ENCODE measurements at regions not wholly inside any gene's neighbourhood (a gene's known extent, or its start where the extent isn't known, plus 50 kb on each side); places are given as distances from the start of the nearest gene placed in this dataset.

DNA sequence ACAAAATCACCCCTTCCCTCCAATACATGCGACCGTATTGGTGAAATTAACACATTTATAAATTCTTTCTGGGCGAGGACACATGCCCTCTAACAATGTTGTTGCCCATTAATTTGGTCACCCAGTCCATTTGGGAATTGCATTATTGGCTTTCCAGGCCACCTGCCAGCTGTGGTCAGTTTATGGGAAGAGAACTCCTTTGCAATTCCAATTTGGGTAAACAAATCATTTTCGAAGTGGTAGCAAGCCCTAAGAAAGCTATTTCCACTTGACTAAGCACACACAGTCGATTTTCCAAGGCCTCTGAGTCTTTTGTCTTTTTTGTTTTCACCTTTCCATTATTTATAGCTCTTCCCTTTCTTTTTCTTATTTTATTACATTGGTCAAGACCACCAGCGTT is 362.3 kb upstream of the RGMA start:
- Histone ChIP-seq H3K27ac (ENCODE audit: low read depth, low read length) (no peak overlapping the region), H3K9me3 (ENCODE audit: control insufficient read depth in 2 of 3, low read length in 3 of 3) (no peaks in the 10 kb centered on the region), H3K4me3 (ENCODE audit: low read length) (no peak overlapping the region), H3K27me3 (ENCODE audit: control insufficient read depth in 2 of 2, insufficient read depth in 2 of 2, low read length in 2 of 2) (no peaks in the 10 kb centered on the region), H3K4me1 (ENCODE audit: control insufficient read depth in 2 of 2, insufficient read depth in 2 of 2, low read length in 2 of 2) (no peaks in the 10 kb centered on the region), H3K36me3 (ENCODE audit: control insufficient read depth in 2 of 3, insufficient read depth in 3 of 3, low read length in 3 of 3) (no peaks in the 10 kb centered on the region)
- ATAC-seq = no peak
- H3K9me3 Mint-ChIP-seq = peaks cover 0 to 5% (median 0%) of the 10 kb centered on the region in 11 donors
- no peaks in the 10 kb centered on the region for H3K36me3 Mint-ChIP-seq
- ChIA-PET POLR2A (no interaction called here), CTCF (no interaction called here)
- intact Hi-C loops (cut with micrococcal nuclease) = no loop called here
- no peak overlapping the region for H3K4me3 Mint-ChIP-seq
- H3K27me3 Mint-ChIP-seq = peaks cover 0 to 12% (median 2%) of the 10 kb centered on the region in 5 donors
- DNase-seq = no peak
- H3K4me1 Mint-ChIP-seq = no peaks in the 10 kb centered on the region
- H3K27ac Mint-ChIP-seq = no peak overlapping the region

DNA sequence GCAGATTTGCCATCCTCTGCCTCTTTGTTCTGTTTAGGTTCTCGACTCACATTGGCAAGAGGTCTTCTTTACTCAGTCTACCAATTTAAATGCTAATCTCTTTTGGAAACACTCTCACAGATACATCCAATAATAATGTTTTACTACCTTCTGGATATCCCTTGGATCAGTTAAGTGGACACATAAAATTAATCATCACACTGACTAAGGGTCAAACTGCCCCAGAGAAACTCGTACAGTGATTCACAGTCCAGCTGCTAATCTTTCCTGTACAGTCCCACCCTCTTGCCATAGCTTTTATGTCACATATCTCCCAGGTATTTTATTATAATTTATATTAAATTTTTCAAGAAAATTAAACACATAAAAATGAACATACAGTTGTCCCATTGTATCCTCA is 360.8 kb upstream of the RGMA start:
- Mint-ChIP-seq H3K4me1 (no peaks in the 10 kb centered on the region), H3K36me3 (no peaks in the 10 kb centered on the region), H3K9me3 (peaks cover 0 to 5% (median 0%) of the 10 kb centered on the region in 11 donors), H3K4me3 (no peak overlapping the region), H3K27ac (no peak overlapping the region), H3K27me3 (peaks cover 0 to 11% (median 0%) of the 10 kb centered on the region in 5 donors)
- ChIA-PET CTCF (no interaction called here), POLR2A (no interaction called here)
- no peaks in the 10 kb centered on the region for H3K4me1 ChIP-seq (ENCODE audit: control insufficient read depth in 2 of 2, insufficient read depth in 2 of 2, low read length in 2 of 2)
- intact Hi-C loops (cut with micrococcal nuclease) = no loop called here
- H3K36me3 ChIP-seq (ENCODE audit: control insufficient read depth in 2 of 3, insufficient read depth in 3 of 3, low read length in 3 of 3) = no peaks in the 10 kb centered on the region
- no peak overlapping the region for H3K4me3 ChIP-seq (ENCODE audit: low read length)
- no peak for DNase-seq
- H3K27ac ChIP-seq (ENCODE audit: low read depth, low read length) = no peak overlapping the region
- no peaks in the 10 kb centered on the region for H3K9me3 ChIP-seq (ENCODE audit: control insufficient read depth in 2 of 3, low read length in 3 of 3)
- no peaks in the 10 kb centered on the region for H3K27me3 ChIP-seq (ENCODE audit: control insufficient read depth in 2 of 2, insufficient read depth in 2 of 2, low read length in 2 of 2)
- no peak for ATAC-seq

GRCh38 chr15:93438310-93438709 is 349.3 kb upstream of the RGMA start:
- Histone ChIP-seq H3K27me3 (ENCODE audit: control insufficient read depth in 2 of 2, insufficient read depth in 2 of 2, low read length in 2 of 2) (no peaks in the 10 kb centered on the region), H3K4me1 (ENCODE audit: control insufficient read depth in 2 of 2, insufficient read depth in 2 of 2, low read length in 2 of 2) (no peaks in the 10 kb centered on the region), H3K27ac (ENCODE audit: low read depth, low read length) (no peak overlapping the region), H3K36me3 (ENCODE audit: control insufficient read depth in 2 of 3, insufficient read depth in 3 of 3, low read length in 3 of 3) (no peaks in the 10 kb centered on the region), H3K9me3 (ENCODE audit: control insufficient read depth in 2 of 3, low read length in 3 of 3) (no peaks in the 10 kb centered on the region), H3K4me3 (ENCODE audit: low read length) (no peak overlapping the region)
- Mint-ChIP-seq H3K4me3 (no peak overlapping the region), H3K27me3 (peaks cover 8 to 61% (median 45%) of the 10 kb centered on the region in 5 donors), H3K36me3 (no peaks in the 10 kb centered on the region), H3K27ac (no peak overlapping the region), H3K4me1 (no peaks in the 10 kb centered on the region), H3K9me3 (peaks cover 0 to 10% (median 0%) of the 10 kb centered on the region in 11 donors)
- ChIA-PET POLR2A (no interaction called here), CTCF (no interaction called here)
- DNase-seq (no peak), ATAC-seq (no peak)
- intact Hi-C loops (cut with micrococcal nuclease) = no loop called here

DNA sequence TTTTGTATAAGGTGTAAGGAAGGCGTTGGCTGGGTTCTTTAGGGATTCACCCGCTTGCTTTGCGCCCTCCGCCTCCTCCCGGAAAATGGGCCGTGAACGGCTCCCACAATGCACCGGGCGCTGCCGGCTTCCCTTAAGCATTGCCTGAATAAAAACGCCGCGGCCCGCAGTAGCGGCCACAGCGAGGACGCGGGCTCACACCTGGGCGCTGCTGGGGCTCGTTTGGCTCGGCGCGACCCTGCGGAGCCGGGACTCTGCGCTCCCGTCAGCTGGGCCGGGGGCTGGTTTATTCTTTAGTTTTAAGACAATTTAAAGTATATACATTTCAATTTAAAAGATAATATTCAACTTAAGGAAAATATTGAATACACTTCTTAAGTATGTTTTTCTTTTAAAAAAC is 343.5 kb upstream of the RGMA start:
- Mint-ChIP-seq H3K27me3 (peaks cover 0 to 20% (median 16%) of the 10 kb centered on the region in 5 donors), H3K36me3 (no peaks in the 10 kb centered on the region), H3K9me3 (peaks cover 0 to 10% (median 0%) of the 10 kb centered on the region in 11 donors), H3K27ac (no peak overlapping the region), H3K4me3 (no peak overlapping the region), H3K4me1 (no peaks in the 10 kb centered on the region)
- CTCF ChIA-PET = no interaction called here
- DNase-seq = no peak
- Histone ChIP-seq H3K9me3 (ENCODE audit: control insufficient read depth in 2 of 3, low read length in 3 of 3) (no peaks in the 10 kb centered on the region), H3K27ac (ENCODE audit: low read depth, low read length) (no peak overlapping the region), H3K4me1 (ENCODE audit: control insufficient read depth in 2 of 2, insufficient read depth in 2 of 2, low read length in 2 of 2) (no peaks in the 10 kb centered on the region), H3K36me3 (ENCODE audit: control insufficient read depth in 2 of 3, insufficient read depth in 3 of 3, low read length in 3 of 3) (no peaks in the 10 kb centered on the region), H3K4me3 (ENCODE audit: low read length) (no peak overlapping the region), H3K27me3 (ENCODE audit: control insufficient read depth in 2 of 2, insufficient read depth in 2 of 2, low read length in 2 of 2) (no peaks in the 10 kb centered on the region)
- intact Hi-C loops (cut with micrococcal nuclease) = no loop called here
- ATAC-seq = no peak
- POLR2A ChIA-PET = no interaction called here

- CTCF ChIA-PET = no interaction called here
- intact Hi-C loops (cut with micrococcal nuclease) = no loop called here
- no peak overlapping the region for H3K27ac Mint-ChIP-seq
Observed at GRCh38 chr15:93428807-93429351, 339.9 kb upstream of the RGMA start.

GRCh38 chr15:93428150-93428549 is 339.1 kb upstream of the RGMA start:
- no peak for DNase-seq
- Histone ChIP-seq H3K4me1 (ENCODE audit: control insufficient read depth in 2 of 2, insufficient read depth in 2 of 2, low read length in 2 of 2) (no peaks in the 10 kb centered on the region), H3K9me3 (ENCODE audit: control insufficient read depth in 2 of 3, low read length in 3 of 3) (no peaks in the 10 kb centered on the region), H3K4me3 (ENCODE audit: low read length) (no peak overlapping the region), H3K27me3 (ENCODE audit: control insufficient read depth in 2 of 2, insufficient read depth in 2 of 2, low read length in 2 of 2) (no peaks in the 10 kb centered on the region), H3K27ac (ENCODE audit: low read depth, low read length) (no peak overlapping the region), H3K36me3 (ENCODE audit: control insufficient read depth in 2 of 3, insufficient read depth in 3 of 3, low read length in 3 of 3) (no peaks in the 10 kb centered on the region)
- intact Hi-C loops (cut with micrococcal nuclease) = no loop called here
- H3K36me3 Mint-ChIP-seq = no peaks in the 10 kb centered on the region
- ATAC-seq = no peak
- no peak overlapping the region for H3K27ac Mint-ChIP-seq
- no peaks in the 10 kb centered on the region for H3K4me1 Mint-ChIP-seq
- CTCF ChIA-PET = no interaction called here
- no peak overlapping the region for H3K4me3 Mint-ChIP-seq
- peaks cover 0 to 11% (median 5%) of the 10 kb centered on the region in 5 donors for H3K27me3 Mint-ChIP-seq
- POLR2A ChIA-PET = no interaction called here
- peaks cover 0 to 1% (median 0%) of the 10 kb centered on the region in 11 donors for H3K9me3 Mint-ChIP-seq

More at GRCh38 chr15:93428807-93429351, 339.9 kb upstream of the RGMA start:
- Histone ChIP-seq H3K4me3 (ENCODE audit: low read length) (no peak overlapping the region), H3K4me1 (ENCODE audit: control insufficient read depth in 2 of 2, insufficient read depth in 2 of 2, low read length in 2 of 2) (no peaks in the 10 kb centered on the region), H3K9me3 (ENCODE audit: control insufficient read depth in 2 of 3, low read length in 3 of 3) (no peaks in the 10 kb centered on the region), H3K36me3 (ENCODE audit: control insufficient read depth in 2 of 3, insufficient read depth in 3 of 3, low read length in 3 of 3) (no peaks in the 10 kb centered on the region), H3K27me3 (ENCODE audit: control insufficient read depth in 2 of 2, insufficient read depth in 2 of 2, low read length in 2 of 2) (no peaks in the 10 kb centered on the region), H3K27ac (ENCODE audit: low read depth, low read length) (no peak overlapping the region)
- DNase-seq (no peak), ATAC-seq (no peak)
- H3K9me3 Mint-ChIP-seq = peaks cover 0 to 6% (median 0%) of the 10 kb centered on the region in 11 donors
- peaks cover 0 to 11% (median 5%) of the 10 kb centered on the region in 5 donors for H3K27me3 Mint-ChIP-seq
- H3K36me3 Mint-ChIP-seq = no peaks in the 10 kb centered on the region
- POLR2A ChIA-PET = no interaction called here
- H3K4me1 Mint-ChIP-seq = no peaks in the 10 kb centered on the region
- H3K4me3 Mint-ChIP-seq = no peak overlapping the region

DNA sequence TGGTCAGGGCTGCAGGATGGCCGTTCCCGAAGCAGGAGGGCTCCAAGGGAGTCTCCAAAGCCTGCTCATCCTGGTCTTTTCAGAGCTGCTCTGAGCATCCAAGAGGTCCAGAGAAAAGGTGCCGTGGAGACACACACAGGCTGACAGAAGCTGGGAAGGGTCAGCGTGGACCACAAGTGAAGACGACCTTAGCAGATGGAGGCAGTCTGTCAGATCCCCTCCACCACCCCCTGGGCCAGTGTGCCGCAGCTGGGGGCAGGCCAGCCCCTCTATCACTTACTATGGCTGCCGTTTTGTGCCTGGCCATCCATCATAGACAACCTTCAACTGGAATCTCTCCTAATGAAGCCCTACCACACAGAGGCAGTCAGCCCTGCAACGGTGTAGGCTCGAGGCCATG is 335.1 kb upstream of the RGMA start:
- Mint-ChIP-seq H3K4me1 (no peaks in the 10 kb centered on the region), H3K27ac (no peak overlapping the region), H3K36me3 (no peaks in the 10 kb centered on the region), H3K4me3 (no peak overlapping the region), H3K27me3 (peaks cover 0 to 12% (median 5%) of the 10 kb centered on the region in 5 donors), H3K9me3 (no peaks in the 10 kb centered on the region)
- Histone ChIP-seq H3K27ac (ENCODE audit: low read depth, low read length) (no peak overlapping the region), H3K27me3 (ENCODE audit: control insufficient read depth in 2 of 2, insufficient read depth in 2 of 2, low read length in 2 of 2) (no peaks in the 10 kb centered on the region), H3K9me3 (ENCODE audit: control insufficient read depth in 2 of 3, low read length in 3 of 3) (no peaks in the 10 kb centered on the region), H3K4me1 (ENCODE audit: control insufficient read depth in 2 of 2, insufficient read depth in 2 of 2, low read length in 2 of 2) (no peaks in the 10 kb centered on the region), H3K36me3 (ENCODE audit: control insufficient read depth in 2 of 3, insufficient read depth in 3 of 3, low read length in 3 of 3) (no peaks in the 10 kb centered on the region), H3K4me3 (ENCODE audit: low read length) (no peak overlapping the region)
- POLR2A ChIA-PET = no interaction called here
- DNase-seq (no peak), ATAC-seq (peak; percentile 14)
- CTCF ChIA-PET = no interaction called here
- intact Hi-C loops (cut with micrococcal nuclease) = no loop called here

Data from naive thymus-derived CD4-positive, alpha-beta T cell (primary cell).